ENCODE measurements at regions not wholly inside any gene's neighbourhood (a gene's known extent, or its start where the extent isn't known, plus 50 kb on each side); places are given as distances from the start of the nearest gene placed in this dataset.

GRCh38 chr1:58032611-58033073, 513.9 kb downstream of the OMA1 start (continued):
- no peak for TF ChIP-seq SP1 (IDR thresholded peaks at IDR 0.05; ENCODE audit: low read depth)
- TF ChIP-seq RAD21 (IDR thresholded peaks at IDR 0.05; ENCODE audit: low read depth) = no peak
- no peak for TF ChIP-seq JUND (IDR thresholded peaks at IDR 0.05)
- TF ChIP-seq ZFX (IDR thresholded peaks at IDR 0.05) = no peak
- no peak for TF ChIP-seq ATF3 (IDR thresholded peaks at IDR 0.05)
- TF ChIP-seq ELF1 (IDR thresholded peaks at IDR 0.05; ENCODE audit: borderline replicate concordance, low read depth) = no peak
- TF ChIP-seq POLR2A (IDR thresholded peaks at IDR 0.05; ENCODE audit: borderline replicate concordance, extremely low read depth, insufficient read depth, insufficient read length) = no peak
- no peak for TF ChIP-seq FOSL1 (IDR thresholded peaks at IDR 0.05; ENCODE audit: low read depth)
- TF ChIP-seq EGR1 (IDR thresholded peaks at IDR 0.05; ENCODE audit: low read depth) = no peak
- no peak for TF ChIP-seq EZH2 (IDR thresholded peaks at IDR 0.05)

GRCh38 chr1:58031416-58031815, 515.1 kb downstream of the OMA1 start:
- H3K4me2 ChIP-seq (ENCODE audit: low read length) = no peak overlapping the region
- no peak overlapping the region for H3K4me3 ChIP-seq (replicated peaks in 1 of 2; ENCODE audit: low read depth in 1 of 2, low read length in 2 of 2)
- H2AFZ ChIP-seq (ENCODE audit: low read depth, low read length, poor library complexity, severe bottlenecking) = no peak overlapping the region
- RAD21 ChIA-PET (ENCODE audit: low non-redundant PET in 1 of 2, low total read pairs in 2 of 2, uncharacterized antibody in 2 of 2, unreplicated experiment in 2 of 2) = no interaction called here
- H3K27me3 ChIP-seq (ENCODE audit: insufficient read depth, low read length) = peaks cover 6% of the 10 kb centered on the region; the same call in 1 of the 2 replicates
- no TSS peak for BruUV-seq (replicated peaks)
- no peak overlapping the region for H3K9ac ChIP-seq (ENCODE audit: low read length)
- no peak overlapping the region for H3K27ac ChIP-seq (ENCODE audit: low read depth, low read length)
- H3K79me2 ChIP-seq (ENCODE audit: insufficient read depth, low read length) = no peaks in the 10 kb centered on the region
- H4K20me1 ChIP-seq (ENCODE audit: insufficient read depth) = no peaks in the 10 kb centered on the region
- no peaks in the 10 kb centered on the region for H3K9me2 ChIP-seq (ENCODE audit: insufficient read depth)
- POLR2A ChIA-PET = no interaction called here
- intact Hi-C loops (cut with micrococcal nuclease) = no loop called here
- no peaks in the 10 kb centered on the region for H3K4me1 ChIP-seq (ENCODE audit: control insufficient read depth in 1 of 2, insufficient read depth in 2 of 2, low read length in 2 of 2)
- no peak for DNase-seq (ENCODE audit: low read depth, low spot score)
- CTCF ChIA-PET = no interaction called here
- no peak for ATAC-seq
- no peaks in the 10 kb centered on the region for H3K36me3 ChIP-seq (ENCODE audit: control insufficient read depth in 1 of 2, insufficient read depth in 2 of 2, low read length in 2 of 2)
- H3K9me3 ChIP-seq (ENCODE audit: control insufficient read depth in 1 of 2, insufficient read depth in 1 of 2, low read depth in 1 of 2, low read length in 2 of 2) = no peaks in the 10 kb centered on the region
- TF ChIP-seq ATF3 (IDR thresholded peaks at IDR 0.05) (no peak), REST (IDR thresholded peaks at IDR 0.05; ENCODE audit: low read depth) (no peak), POLR2A (IDR thresholded peaks at IDR 0.05; ENCODE audit: borderline replicate concordance, extremely low read depth, insufficient read depth, insufficient read length) (no peak), RAD21 (IDR thresholded peaks at IDR 0.05; ENCODE audit: low read depth) (no peak), POLR2AphosphoS5 (IDR thresholded peaks at IDR 0.05; ENCODE audit: low read depth, low read length) (no peak), ZNF274 (IDR thresholded peaks at IDR 0.05; ENCODE audit: low read depth, low read length) (no peak), EGR1 (IDR thresholded peaks at IDR 0.05; ENCODE audit: low read depth) (no peak), EZH2 (IDR thresholded peaks at IDR 0.05) (no peak), EZH2phosphoT487 (IDR thresholded peaks at IDR 0.05; ENCODE audit: borderline replicate concordance) (no peak), CEBPB (IDR thresholded peaks at IDR 0.05; ENCODE audit: low read depth) (no peak), SP1 (IDR thresholded peaks at IDR 0.05; ENCODE audit: low read depth) (no peak), YY1 (IDR thresholded peaks at IDR 0.05; ENCODE audit: extremely low read depth, insufficient replicate concordance, low read depth, low read length) (no peak), FOSL1 (IDR thresholded peaks at IDR 0.05; ENCODE audit: low read depth) (no peak)
- TF ChIP-seq, protein P1, sequence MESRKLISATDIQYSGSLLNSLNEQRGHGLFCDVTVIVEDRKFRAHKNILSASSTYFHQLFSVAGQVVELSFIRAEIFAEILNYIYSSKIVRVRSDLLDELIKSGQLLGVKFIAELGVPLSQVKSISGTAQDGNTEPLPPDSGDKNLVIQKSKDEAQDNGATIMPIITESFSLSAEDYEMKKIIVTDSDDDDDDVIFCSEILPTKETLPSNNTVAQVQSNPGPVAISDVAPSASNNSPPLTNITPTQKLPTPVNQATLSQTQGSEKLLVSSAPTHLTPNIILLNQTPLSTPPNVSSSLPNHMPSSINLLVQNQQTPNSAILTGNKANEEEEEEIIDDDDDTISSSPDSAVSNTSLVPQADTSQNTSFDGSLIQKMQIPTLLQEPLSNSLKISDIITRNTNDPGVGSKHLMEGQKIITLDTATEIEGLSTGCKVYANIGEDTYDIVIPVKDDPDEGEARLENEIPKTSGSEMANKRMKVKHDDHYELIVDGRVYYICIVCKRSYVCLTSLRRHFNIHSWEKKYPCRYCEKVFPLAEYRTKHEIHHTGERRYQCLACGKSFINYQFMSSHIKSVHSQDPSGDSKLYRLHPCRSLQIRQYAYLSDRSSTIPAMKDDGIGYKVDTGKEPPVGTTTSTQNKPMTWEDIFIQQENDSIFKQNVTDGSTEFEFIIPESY (IDR thresholded peaks at IDR 0.05; ENCODE audit: extremely low read depth, insufficient replicate concordance, low read length) = no peak
- TF ChIP-seq, protein P2, sequence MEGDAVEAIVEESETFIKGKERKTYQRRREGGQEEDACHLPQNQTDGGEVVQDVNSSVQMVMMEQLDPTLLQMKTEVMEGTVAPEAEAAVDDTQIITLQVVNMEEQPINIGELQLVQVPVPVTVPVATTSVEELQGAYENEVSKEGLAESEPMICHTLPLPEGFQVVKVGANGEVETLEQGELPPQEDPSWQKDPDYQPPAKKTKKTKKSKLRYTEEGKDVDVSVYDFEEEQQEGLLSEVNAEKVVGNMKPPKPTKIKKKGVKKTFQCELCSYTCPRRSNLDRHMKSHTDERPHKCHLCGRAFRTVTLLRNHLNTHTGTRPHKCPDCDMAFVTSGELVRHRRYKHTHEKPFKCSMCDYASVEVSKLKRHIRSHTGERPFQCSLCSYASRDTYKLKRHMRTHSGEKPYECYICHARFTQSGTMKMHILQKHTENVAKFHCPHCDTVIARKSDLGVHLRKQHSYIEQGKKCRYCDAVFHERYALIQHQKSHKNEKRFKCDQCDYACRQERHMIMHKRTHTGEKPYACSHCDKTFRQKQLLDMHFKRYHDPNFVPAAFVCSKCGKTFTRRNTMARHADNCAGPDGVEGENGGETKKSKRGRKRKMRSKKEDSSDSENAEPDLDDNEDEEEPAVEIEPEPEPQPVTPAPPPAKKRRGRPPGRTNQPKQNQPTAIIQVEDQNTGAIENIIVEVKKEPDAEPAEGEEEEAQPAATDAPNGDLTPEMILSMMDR (IDR thresholded peaks at IDR 0.05 in 2 of 3, conservative IDR thresholded peaks at IDR 0.05 in 1 of 3; ENCODE audit: borderline replicate concordance in 1 of 3, insufficient read depth in 1 of 3, low read depth in 2 of 3, low read length in 2 of 3) = no peak
